GM12874 (cell line): ENCODE measurements at regions not wholly inside any gene's neighbourhood (a gene's known extent, or its start where the extent isn't known, plus 50 kb on each side); places are given as distances from the start of the nearest gene placed in this dataset.

ENCODE experiments used
- TF ChIP-seq, protein P1 (sequence below): IDR thresholded peaks from 2 replicates; pipeline ENCODE4 v1.5.1; 2011; ENCODE audit warnings: low read depth, mild to moderate bottlenecking, control low read depth, low read length, moderate library complexity; ENCODE audit not compliant: insufficient read depth

DNA sequence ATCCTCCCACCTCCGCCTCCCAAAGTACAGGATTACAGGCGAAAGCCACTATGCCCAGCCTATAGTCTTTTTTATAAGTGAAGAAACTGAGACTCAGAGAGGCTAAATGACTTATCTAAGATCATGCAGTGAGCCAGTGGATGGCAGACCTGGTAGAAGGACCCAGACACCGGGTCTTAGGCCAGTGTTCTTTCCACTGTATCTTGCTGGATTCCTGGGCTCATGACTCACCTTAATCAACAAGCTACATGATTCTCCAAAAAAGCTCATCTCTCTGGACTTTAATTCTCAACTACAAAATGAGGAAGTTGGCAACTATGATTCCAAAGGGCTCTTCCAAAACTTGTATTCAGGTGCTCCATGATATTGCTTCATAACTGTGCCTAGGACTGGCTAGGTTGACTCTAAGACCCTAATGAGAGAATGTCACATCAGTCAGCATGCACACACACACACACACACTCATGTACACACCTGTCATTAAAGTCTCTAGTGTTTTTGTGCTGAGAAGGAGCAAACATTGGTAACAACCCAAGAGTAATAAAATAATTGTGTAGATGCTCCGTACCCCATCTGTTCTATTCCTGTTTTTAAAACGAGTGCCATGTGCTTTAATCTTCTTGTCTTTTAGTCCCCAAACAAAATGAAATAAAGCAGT is 89.7 kb upstream of the SLC4A7 start:
- TF ChIP-seq, protein P1, sequence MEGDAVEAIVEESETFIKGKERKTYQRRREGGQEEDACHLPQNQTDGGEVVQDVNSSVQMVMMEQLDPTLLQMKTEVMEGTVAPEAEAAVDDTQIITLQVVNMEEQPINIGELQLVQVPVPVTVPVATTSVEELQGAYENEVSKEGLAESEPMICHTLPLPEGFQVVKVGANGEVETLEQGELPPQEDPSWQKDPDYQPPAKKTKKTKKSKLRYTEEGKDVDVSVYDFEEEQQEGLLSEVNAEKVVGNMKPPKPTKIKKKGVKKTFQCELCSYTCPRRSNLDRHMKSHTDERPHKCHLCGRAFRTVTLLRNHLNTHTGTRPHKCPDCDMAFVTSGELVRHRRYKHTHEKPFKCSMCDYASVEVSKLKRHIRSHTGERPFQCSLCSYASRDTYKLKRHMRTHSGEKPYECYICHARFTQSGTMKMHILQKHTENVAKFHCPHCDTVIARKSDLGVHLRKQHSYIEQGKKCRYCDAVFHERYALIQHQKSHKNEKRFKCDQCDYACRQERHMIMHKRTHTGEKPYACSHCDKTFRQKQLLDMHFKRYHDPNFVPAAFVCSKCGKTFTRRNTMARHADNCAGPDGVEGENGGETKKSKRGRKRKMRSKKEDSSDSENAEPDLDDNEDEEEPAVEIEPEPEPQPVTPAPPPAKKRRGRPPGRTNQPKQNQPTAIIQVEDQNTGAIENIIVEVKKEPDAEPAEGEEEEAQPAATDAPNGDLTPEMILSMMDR = no peak

DNA sequence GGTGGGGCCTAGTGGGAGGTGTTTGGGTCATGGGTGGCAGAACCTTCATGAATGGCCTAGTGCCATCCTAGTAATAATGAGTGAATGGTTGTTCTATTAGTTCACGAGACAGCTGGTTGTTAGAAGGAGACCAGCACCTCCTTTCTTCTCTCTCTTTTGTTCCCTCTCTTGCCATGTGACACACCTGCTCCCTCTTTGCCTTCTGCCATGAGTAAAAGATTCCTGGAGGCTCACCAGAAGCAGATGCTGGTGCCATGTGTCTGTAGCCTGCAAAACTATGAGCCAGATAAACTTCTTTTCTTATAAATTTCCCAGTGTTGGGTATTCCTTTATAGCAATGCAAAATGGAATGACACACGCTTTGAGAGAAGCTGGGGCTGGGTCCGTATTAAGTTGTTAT is 89.0 kb upstream of the SLC4A7 start:
- TF ChIP-seq, protein P1 = no peak

DNA sequence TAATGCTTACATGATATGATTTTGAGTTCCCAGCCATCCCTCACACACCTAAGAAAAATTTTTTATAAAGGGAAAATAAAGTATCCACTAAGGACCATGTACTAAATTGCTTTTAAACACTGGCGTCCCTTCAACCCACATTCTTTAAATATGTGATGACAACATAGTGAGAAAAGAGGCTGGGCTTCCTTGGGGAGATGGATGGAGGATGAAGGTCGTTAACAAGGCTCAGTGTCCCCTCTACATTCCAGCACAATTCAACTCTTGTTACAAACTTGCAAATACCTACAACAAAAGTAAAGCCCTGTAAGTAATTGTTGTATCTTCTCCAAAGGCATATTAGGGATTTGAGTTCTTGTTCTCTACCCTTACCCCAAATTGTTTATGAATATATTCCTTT is 87.2 kb upstream of the SLC4A7 start:
- TF ChIP-seq, protein P1 = no peak

DNA sequence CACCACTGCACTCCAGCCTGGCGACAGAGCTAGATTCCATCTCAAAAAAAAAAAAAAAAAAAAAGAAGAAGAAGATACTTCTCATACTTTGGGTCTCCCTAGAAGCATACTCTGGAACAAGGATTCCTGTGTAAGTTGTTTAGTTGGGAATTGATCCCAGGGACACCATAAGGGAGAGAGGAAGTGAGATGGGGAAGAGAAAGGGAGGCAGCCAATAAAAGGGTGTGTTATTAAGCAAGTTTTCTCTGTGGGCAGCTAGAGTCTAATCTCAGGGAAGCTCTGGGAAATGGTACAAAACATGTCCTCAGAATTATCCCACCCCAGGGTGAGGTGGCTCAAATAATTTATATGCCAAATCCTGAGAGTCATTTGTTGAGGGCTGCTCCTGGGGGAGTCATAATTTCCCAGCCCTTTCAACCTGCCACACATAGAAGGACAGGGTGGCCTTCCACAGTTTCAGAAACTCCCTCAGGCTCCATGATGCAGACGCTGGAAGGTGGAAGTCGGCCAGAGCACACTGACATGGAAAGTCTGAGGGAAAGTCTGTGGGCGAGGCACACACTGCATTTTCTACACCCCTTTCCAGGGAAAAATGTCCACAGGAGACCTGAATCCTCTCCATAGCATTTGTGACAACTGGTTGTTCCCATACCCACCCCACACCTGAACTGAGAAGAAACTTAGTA is 86.4 kb upstream of the SLC4A7 start:
- TF ChIP-seq, protein P1 = no peak

DNA sequence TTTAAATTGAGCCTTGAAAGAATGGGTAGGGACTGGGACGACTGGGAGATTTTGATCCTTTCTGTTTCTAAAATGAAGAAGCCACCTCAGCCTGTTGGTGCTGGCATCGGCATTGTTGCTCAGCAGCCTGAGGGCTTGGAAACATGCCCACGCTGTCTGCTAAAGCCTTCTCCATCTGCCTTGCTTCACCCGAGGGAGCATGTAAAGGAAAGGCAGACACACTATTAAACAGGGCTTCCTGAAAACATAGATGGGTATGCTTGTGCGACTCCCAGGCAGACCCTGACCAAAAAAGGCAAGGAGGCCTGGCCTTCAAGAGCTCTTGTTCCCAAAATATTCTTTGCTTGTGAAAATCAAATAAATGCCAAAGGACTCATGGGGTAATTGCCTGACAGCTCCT is 84.2 kb upstream of the SLC4A7 start:
- TF ChIP-seq, protein P1 = no peak

DNA sequence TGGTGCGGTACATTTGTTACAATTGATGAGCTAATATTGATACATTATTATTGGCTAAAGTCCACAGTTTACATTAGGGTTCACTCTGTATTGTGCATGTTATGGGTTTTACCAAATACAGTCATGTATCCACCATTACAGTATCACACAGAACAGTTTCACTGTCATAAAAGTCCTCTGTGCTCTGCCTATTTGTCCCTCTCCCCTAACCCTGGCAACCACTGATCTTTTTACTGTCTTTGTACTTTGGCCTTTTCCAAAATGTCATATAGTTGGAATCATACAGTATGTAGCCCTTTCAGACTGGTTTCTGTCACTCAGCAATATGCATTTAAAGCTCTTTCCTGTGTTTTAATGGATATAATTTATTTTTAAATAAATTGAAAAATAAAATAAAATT is 83.1 kb upstream of the SLC4A7 start:
- TF ChIP-seq, protein P1 = no peak

DNA sequence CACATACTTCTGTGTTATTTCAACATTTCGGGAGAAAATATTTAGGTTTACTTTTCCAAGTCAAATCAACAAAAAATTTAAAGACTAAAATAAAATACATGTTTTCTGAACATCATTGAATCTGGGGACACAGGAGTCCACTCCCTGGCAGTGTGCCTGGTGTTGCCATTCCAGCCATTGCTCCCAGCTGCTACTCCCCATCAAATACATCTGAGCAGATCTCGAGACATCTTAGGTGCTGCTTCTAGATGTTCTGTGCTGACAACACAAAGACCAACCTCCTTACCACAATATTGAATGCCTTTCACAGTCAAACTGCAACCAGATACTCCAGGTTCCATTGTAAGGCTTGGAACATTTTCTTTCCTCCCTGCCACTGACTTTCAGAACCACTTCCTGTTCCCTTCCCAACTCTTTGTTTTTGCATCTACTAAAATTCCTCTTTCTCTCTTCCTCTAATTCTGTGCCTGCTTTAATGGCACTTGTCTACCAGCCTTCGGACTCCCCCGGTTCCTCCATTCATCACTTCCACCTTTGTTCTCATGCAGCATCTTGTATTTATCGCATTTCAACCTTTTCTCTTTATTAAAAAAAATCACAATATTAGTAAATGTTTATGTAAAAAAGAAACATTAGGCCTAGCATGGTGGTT is 81.1 kb upstream of the SLC4A7 start:
- TF ChIP-seq, protein P1 = no peak
